GM10248 (cell line): ENCODE measurements at regions not wholly inside any gene's neighbourhood (a gene's known extent, or its start where the extent isn't known, plus 50 kb on each side); places are given as distances from the start of the nearest gene placed in this dataset.

Experiments used
- CTCF ChIA-PET: fragments of 300-600 bp; sonication (Branson Sonifier 250); formaldehyde crosslinking; extraction: SDS; loops from one replicate; lab custom pipeline; 2021; ENCODE audit warnings: antibody characterized with exemption; lab: Yijun Ruan, JAX
- POLR2A ChIA-PET: fragments of 350-650 bp; sonication (Branson Sonifier 250); formaldehyde crosslinking; extraction: SDS; loops from one replicate; lab custom pipeline; 2020; ENCODE audit warnings: antibody characterized with exemption; lab: Yijun Ruan, JAX
- DNase-seq: peaks from one replicate; pipeline ENCODE4 v3.0.0; 2012; ENCODE audit errors: extremely low spot score
- CTCF ChIP-seq: IDR thresholded peaks from 2 replicates; pipeline ENCODE4 v1.5.1; 2012; ENCODE audit warnings: mild to moderate bottlenecking, low read depth; ENCODE audit errors: extremely low read depth, missing control alignments, control extremely low read depth

- no peak for DNase-seq
- no peak for TF ChIP-seq CTCF
- ChIA-PET CTCF (interaction anchor here (0.8 to 1.3 kb wide), 4 partner anchors 10 to 449 kb away, joined by 3 to 4 read pairs (median 4); no protein-coding TSS in a partner anchor), POLR2A (no interaction called here)
Measured at GRCh38 chr1:170481000-170481399, 51.0 kb upstream of the GORAB start.
